ENCODE measurements at regions not wholly inside any gene's neighbourhood (a gene's known extent, or its start where the extent isn't known, plus 50 kb on each side); places are given as distances from the start of the nearest gene placed in this dataset.

- DNase-seq, result no peak
Observed at GRCh38 chr1:56416495-56416894, 162.9 kb downstream of the PLPP3 start.

- DNase-seq, result no peak
Observed at GRCh38 chr1:56415720-56416119, 163.6 kb downstream of the PLPP3 start.

- DNase-seq, result no peak
Observed at GRCh38 chr1:56415258-56415657, 164.1 kb downstream of the PLPP3 start.

GRCh38 chr1:56414728-56415224, 164.6 kb downstream of the PLPP3 start:
- DNase-seq, result no peak

- DNase-seq, result no peak
Observed at GRCh38 chr1:56413671-56414199, 165.6 kb downstream of the PLPP3 start.

- DNase-seq, result no peak
Observed at GRCh38 chr1:56411484-56412180, 167.7 kb downstream of the PLPP3 start.

GRCh38 chr1:56411021-56411420, 168.3 kb downstream of the PLPP3 start:
- DNase-seq, result no peak

- no peak for DNase-seq
Observed at GRCh38 chr1:56410405-56410804, 169.0 kb downstream of the PLPP3 start.

GRCh38 chr1:56409112-56409691, 170.2 kb downstream of the PLPP3 start:
- peak; percentile 9 for DNase-seq

- DNase-seq, result no peak
Observed at GRCh38 chr1:56406821-56407220, 172.5 kb downstream of the PLPP3 start.

GRCh38 chr1:56404561-56405030, 174.8 kb downstream of the PLPP3 start:
- no peak for DNase-seq

GRCh38 chr1:56404066-56404465, 175.3 kb downstream of the PLPP3 start:
- DNase-seq, result no peak

- no peak for DNase-seq
Observed at GRCh38 chr1:56403321-56403720, 176.0 kb downstream of the PLPP3 start.

GRCh38 chr1:56401191-56401590, 178.2 kb downstream of the PLPP3 start:
- no peak for DNase-seq

- no peak for DNase-seq
Observed at GRCh38 chr1:56400526-56400925, 178.8 kb downstream of the PLPP3 start.

GRCh38 chr1:56399795-56400194, 179.6 kb downstream of the PLPP3 start:
- DNase-seq, result no peak

- DNase-seq, result no peak
Observed at GRCh38 chr1:56399326-56399725, 180.0 kb downstream of the PLPP3 start.

- no peak for DNase-seq
Observed at GRCh38 chr1:56397811-56398231, 181.5 kb downstream of the PLPP3 start.

- DNase-seq, result no peak
Observed at GRCh38 chr1:56397409-56397808, 182.0 kb downstream of the PLPP3 start.

- no peak for DNase-seq
Observed at GRCh38 chr1:56396581-56396980, 182.8 kb downstream of the PLPP3 start.

GRCh38 chr1:56395776-56396175, 183.6 kb downstream of the PLPP3 start:
- no peak for DNase-seq

- DNase-seq, result no peak
Observed at GRCh38 chr1:56394298-56394697, 185.1 kb downstream of the PLPP3 start.

- no peak for DNase-seq
Observed at GRCh38 chr1:56390934-56391731, 188.2 kb downstream of the PLPP3 start.
